ENCODE measurements at regions not wholly inside any gene's neighbourhood (a gene's known extent, or its start where the extent isn't known, plus 50 kb on each side); places are given as distances from the start of the nearest gene placed in this dataset.

DNA sequence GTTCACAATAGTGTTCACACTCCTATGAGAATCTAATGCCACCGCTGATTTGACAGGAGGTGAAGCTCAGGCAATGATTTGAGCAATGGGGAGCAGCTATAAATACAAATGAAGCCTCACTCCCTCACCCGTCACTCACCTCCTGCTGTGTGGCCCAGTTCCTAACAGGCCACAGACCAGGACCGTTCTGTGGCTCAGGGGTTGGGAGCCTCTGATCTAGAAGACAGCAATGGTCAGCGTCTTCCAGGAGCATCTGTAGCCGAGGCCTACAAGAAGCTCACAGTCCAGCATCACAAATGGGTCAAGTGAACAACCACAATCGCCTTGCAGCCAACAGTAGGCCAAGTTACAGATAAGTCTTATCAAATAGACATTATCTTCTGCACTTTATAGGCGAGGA lies 110.0 kb upstream of the SLC66A3 start:
- TF ChIP-seq, protein P1, sequence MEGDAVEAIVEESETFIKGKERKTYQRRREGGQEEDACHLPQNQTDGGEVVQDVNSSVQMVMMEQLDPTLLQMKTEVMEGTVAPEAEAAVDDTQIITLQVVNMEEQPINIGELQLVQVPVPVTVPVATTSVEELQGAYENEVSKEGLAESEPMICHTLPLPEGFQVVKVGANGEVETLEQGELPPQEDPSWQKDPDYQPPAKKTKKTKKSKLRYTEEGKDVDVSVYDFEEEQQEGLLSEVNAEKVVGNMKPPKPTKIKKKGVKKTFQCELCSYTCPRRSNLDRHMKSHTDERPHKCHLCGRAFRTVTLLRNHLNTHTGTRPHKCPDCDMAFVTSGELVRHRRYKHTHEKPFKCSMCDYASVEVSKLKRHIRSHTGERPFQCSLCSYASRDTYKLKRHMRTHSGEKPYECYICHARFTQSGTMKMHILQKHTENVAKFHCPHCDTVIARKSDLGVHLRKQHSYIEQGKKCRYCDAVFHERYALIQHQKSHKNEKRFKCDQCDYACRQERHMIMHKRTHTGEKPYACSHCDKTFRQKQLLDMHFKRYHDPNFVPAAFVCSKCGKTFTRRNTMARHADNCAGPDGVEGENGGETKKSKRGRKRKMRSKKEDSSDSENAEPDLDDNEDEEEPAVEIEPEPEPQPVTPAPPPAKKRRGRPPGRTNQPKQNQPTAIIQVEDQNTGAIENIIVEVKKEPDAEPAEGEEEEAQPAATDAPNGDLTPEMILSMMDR (IDR thresholded peaks at IDR 0.05; ENCODE audit: low read depth, low read length, poor library complexity, severe bottlenecking): no peak
- no peak for TF ChIP-seq EZH2phosphoT487 (IDR thresholded peaks at IDR 0.05; ENCODE audit: borderline replicate concordance, low read length)
